Uterus (tissue), 3 donors: ENCODE measurements at regions not wholly inside any gene's neighbourhood (a gene's known extent, or its start where the extent isn't known, plus 50 kb on each side); places are given as distances from the start of the nearest gene placed in this dataset.

ENCODE experiments used
- DNase-seq, 2 donors: peaks; one replicate each; pipeline ENCODE4 v3.0.0-alpha.2; 2019 to 2020
- H3K27ac ChIP-seq, 2 donors: fragments of 200-600 bp; sonication (generic); 1 replicate in 1 of 2; 2 replicates in 1 of 2; pipeline ENCODE4 v1.5.1; 2016 to 2018
- H3K27me3 ChIP-seq, 2 donors: fragments of 200-600 bp; sonication (generic); one replicate each; pipeline ENCODE4 v1.5.1; 2018 to 2019; ENCODE audit warnings: control low read depth in 1 of 2
- H3K36me3 ChIP-seq, 2 donors: fragments of 200-600 bp; sonication (generic); one replicate each; pipeline ENCODE4 v1.5.1; 2019; ENCODE audit warnings: control low read depth in 1 of 2
- H3K4me1 ChIP-seq, 2 donors: fragments of 200-600 bp; sonication (generic); one replicate each; pipeline ENCODE4 v1.5.1; 2018 to 2019; ENCODE audit warnings: control low read depth in 1 of 2
- H3K4me3 ChIP-seq, 2 donors: fragments of 200-600 bp; sonication (generic); 1 replicate in 1 of 2; 2 replicates in 1 of 2; pipeline ENCODE4 v1.5.1; 2018 to 2019; ENCODE audit warnings: mild to moderate bottlenecking in 1 of 2
- H3K9me3 ChIP-seq, 2 donors: fragments of 200-600 bp; sonication (generic); one replicate each; pipeline ENCODE4 v1.5.1; 2019; ENCODE audit warnings: control low read depth in 1 of 2
- CTCF ChIP-seq, 4 experiments: fragments of 200-600 bp in 2 of 4; fragments of 450-650 bp in 2 of 4; sonication (generic) in 2 of 4; IDR thresholded peaks; one replicate each; pipeline ENCODE4 v1.5.1; 2016 to 2019; ENCODE audit warnings: antibody characterized with exemption in 4 of 4, mild to moderate bottlenecking in 2 of 4, moderate library complexity in 1 of 4
- POLR2A ChIP-seq, 2 donors: fragments of 450-650 bp; IDR thresholded peaks; one replicate each; pipeline ENCODE4 v1.6.1; 2016; ENCODE audit warnings: antibody characterized with exemption in 2 of 2, mild to moderate bottlenecking in 1 of 2, moderate library complexity in 1 of 2
- intact Hi-C: fragments of 100-400 bp; cut with DNase I; formaldehyde crosslinking; loops from one replicate; pipeline ENCODE4 v1.15.1; 2023; ENCODE audit warnings: low total_unique reads
- donor health status: DM: yes; HTN: yes; CAD: no.

- H3K9me3 ChIP-seq, result no peaks in the 10 kb centered on the region
- H3K4me3 ChIP-seq, result no peak overlapping the region
- DNase-seq, result no peak
- H3K27me3 ChIP-seq, result no peaks in the 10 kb centered on the region
- H3K4me1 ChIP-seq, result no peaks in the 10 kb centered on the region
- intact Hi-C loops, result no loop called here
- no peaks in the 10 kb centered on the region for H3K36me3 ChIP-seq
- TF ChIP-seq POLR2A (IDR thresholded peaks at IDR 0.05), result no peak
- TF ChIP-seq CTCF (IDR thresholded peaks at IDR 0.05), result no peak
- no peak overlapping the region for H3K27ac ChIP-seq
Measured at GRCh38 chr4:124564121-124564520, 148.4 kb downstream of the ANKRD50 start.

- Histone ChIP-seq H3K27ac (no peak overlapping the region), H3K27me3 (no peaks in the 10 kb centered on the region), H3K9me3 (no peaks in the 10 kb centered on the region), H3K4me3 (no peak overlapping the region), H3K36me3 (no peaks in the 10 kb centered on the region), H3K4me1 (no peaks in the 10 kb centered on the region)
- TF ChIP-seq POLR2A (IDR thresholded peaks at IDR 0.05) (no peak), CTCF (IDR thresholded peaks at IDR 0.05) (no peak)
- intact Hi-C loops, result no loop called here
- no peak for DNase-seq
Measured at GRCh38 chr4:124565371-124565770, 147.2 kb downstream of the ANKRD50 start.

GRCh38 chr4:124566030-124566429, 146.5 kb downstream of the ANKRD50 start:
- no peak for TF ChIP-seq POLR2A (IDR thresholded peaks at IDR 0.05)
- H3K36me3 ChIP-seq, result no peaks in the 10 kb centered on the region
- intact Hi-C loops, result no loop called here
- H3K27me3 ChIP-seq, result no peaks in the 10 kb centered on the region
- H3K4me1 ChIP-seq, result no peaks in the 10 kb centered on the region
- H3K27ac ChIP-seq, result no peak overlapping the region
- no peaks in the 10 kb centered on the region for H3K9me3 ChIP-seq
- no peak for DNase-seq
- H3K4me3 ChIP-seq, result no peak overlapping the region

DNA sequence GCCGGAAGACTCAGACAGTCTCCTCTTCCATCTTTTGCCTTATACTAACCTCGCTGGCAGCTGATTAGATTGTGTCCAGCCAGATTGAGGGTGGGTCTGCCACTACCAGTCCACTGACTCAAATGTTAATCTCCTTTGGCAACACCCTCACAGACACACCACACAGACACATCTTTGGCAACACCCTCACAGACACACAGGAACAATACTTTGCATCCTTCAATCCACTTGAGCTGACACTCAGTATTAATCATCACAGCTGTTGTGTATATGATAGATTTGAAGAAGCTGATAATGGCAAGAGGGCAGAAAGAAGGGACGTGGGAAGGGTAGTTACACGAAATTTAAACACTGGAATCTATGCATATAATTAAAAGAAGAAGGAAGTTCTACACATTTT, 139.5 kb downstream of the ANKRD50 start:
- no peak overlapping the region for H3K27ac ChIP-seq
- intact Hi-C loops, result no loop called here
- no peaks in the 10 kb centered on the region for H3K27me3 ChIP-seq
- no peaks in the 10 kb centered on the region for H3K36me3 ChIP-seq
- H3K9me3 ChIP-seq, result peaks cover 0 to 6% of the 10 kb centered on the region in 2 donors
- TF ChIP-seq CTCF (IDR thresholded peaks at IDR 0.05), result no peak
- TF ChIP-seq POLR2A (IDR thresholded peaks at IDR 0.05), result no peak
- no peak overlapping the region for H3K4me3 ChIP-seq
- H3K4me1 ChIP-seq, result no peaks in the 10 kb centered on the region
- no peak for DNase-seq

DNA sequence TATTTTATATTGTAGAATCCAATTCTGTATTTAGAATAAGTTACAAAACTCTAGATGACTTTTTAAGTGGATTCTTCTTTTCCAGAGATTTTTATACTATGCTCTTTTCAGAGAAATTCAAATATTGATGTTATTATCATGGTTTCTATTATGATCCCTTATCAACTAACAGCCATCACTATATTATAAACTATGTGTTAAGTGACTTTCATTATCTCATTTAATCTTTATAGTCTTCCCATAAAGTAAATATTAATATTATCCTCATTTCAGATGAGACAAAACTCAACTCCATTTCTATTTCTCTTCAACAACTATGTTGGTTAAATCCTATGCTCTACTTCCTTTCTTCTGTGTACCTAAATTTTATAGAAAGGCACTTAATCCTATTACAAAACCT, 132.6 kb downstream of the ANKRD50 start:
- Histone ChIP-seq H3K4me1 (no peaks in the 10 kb centered on the region), H3K36me3 (no peaks in the 10 kb centered on the region), H3K4me3 (no peak overlapping the region), H3K27me3 (no peaks in the 10 kb centered on the region), H3K9me3 (peaks cover 0 to 6% of the 10 kb centered on the region in 2 donors), H3K27ac (no peak overlapping the region)
- no peak for TF ChIP-seq POLR2A (IDR thresholded peaks at IDR 0.05)
- no peak for TF ChIP-seq CTCF (IDR thresholded peaks at IDR 0.05)
- DNase-seq, result no peak
- intact Hi-C loops, result no loop called here

DNA sequence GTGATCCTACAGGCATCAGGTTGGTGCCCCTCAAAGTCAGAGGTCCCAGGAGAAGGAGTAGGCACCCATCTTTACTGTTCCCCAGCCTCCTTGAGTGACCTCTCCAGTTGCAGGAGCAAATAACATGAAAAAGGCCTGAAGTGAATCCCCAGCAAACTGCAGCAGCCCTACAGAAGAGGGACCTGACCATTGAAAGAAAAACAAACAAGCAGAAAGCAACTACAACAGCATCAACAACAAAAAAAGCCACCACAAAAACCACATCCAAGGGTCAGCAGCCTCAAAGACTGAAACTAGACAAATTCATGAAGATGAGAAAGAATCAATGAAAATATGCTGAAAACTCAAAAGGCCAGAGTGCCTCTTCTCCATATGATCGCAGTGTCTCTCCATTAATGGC, 128.7 kb downstream of the ANKRD50 start:
- intact Hi-C loops, result no loop called here
- Histone ChIP-seq H3K4me1 (no peaks in the 10 kb centered on the region), H3K9me3 (no peaks in the 10 kb centered on the region), H3K27ac (no peak overlapping the region), H3K4me3 (no peak overlapping the region), H3K27me3 (no peaks in the 10 kb centered on the region), H3K36me3 (no peaks in the 10 kb centered on the region)
- TF ChIP-seq CTCF (IDR thresholded peaks at IDR 0.05) (no peak), POLR2A (IDR thresholded peaks at IDR 0.05) (no peak)
- no peak for DNase-seq
